Panc1 (cell line): ENCODE measurements at regions not wholly inside any gene's neighbourhood (a gene's known extent, or its start where the extent isn't known, plus 50 kb on each side); places are given as distances from the start of the nearest gene placed in this dataset.

Source experiments
- ATAC-seq: fragments of 200-7000 bp; cut with Tn5 transposase; 2 replicates; pipeline ENCODE4 v1.9.1; 2020; ENCODE audit warnings: mild to moderate bottlenecking, moderate library complexity
- BruUV-seq: library from RNA; stranded (reverse); fragments of 400-500 nt; replicated peaks from 2 replicates; lab custom pipeline; 2021; lab: Mats Ljungman, UMichigan
- CTCF ChIA-PET: fragments of 300-600 bp; sonication (Branson Sonifier 250); formaldehyde crosslinking; loops from one replicate; lab custom pipeline; 2022; ENCODE audit warnings: antibody characterized with exemption; lab: Charles Lee
- POLR2A ChIA-PET: fragments of 300-600 bp; sonication (Branson Sonifier 250); formaldehyde crosslinking; loops from one replicate; lab custom pipeline; 2022; ENCODE audit warnings: antibody characterized with exemption; lab: Charles Lee
- DNase-seq: peaks from one replicate; pipeline ENCODE4 v3.0.0-alpha.2; 2010; ENCODE audit warnings: low read depth, low spot score
- H3K27ac ChIP-seq: 2 replicates; pipeline ENCODE4 v1.5.1; 2011; ENCODE audit warnings: mild to moderate bottlenecking, low read length, inconsistent platforms
- H3K27me3 ChIP-seq: fragments of 200-500 bp; sonication (Bioruptor generic); 2 replicates; pipeline ENCODE4 v1.6.0; 2014; ENCODE audit warnings: low read length, inconsistent platforms; ENCODE audit not compliant: control insufficient read depth, insufficient read depth
- H3K36me3 ChIP-seq: fragments of 200-500 bp; sonication (Bioruptor generic); 2 replicates; pipeline ENCODE4 v1.5.1; 2014; ENCODE audit warnings: inconsistent platforms, mild to moderate bottlenecking, low read length, moderate library complexity; ENCODE audit not compliant: control insufficient read depth, insufficient read depth
- H3K4me1 ChIP-seq: 2 replicates; pipeline ENCODE4 v1.5.1; 2011; ENCODE audit warnings: inconsistent platforms, mild to moderate bottlenecking, low read length, moderate library complexity; ENCODE audit not compliant: control insufficient read depth, insufficient read depth
- H3K4me3 ChIP-seq, 2 experiments: 2 replicates each; pipeline ENCODE4 v1.5.1; 2011 to 2012; ENCODE audit warnings: low read depth in 2 of 2, low read length in 2 of 2, mild to moderate bottlenecking in 2 of 2, inconsistent platforms in 1 of 2, moderate library complexity in 1 of 2
- H3K9me3 ChIP-seq: fragments of 200-500 bp; sonication (Bioruptor generic); 2 replicates; pipeline ENCODE4 v1.5.1; 2014; ENCODE audit warnings: low read depth, mild to moderate bottlenecking, inconsistent platforms, low read length, moderate library complexity; ENCODE audit not compliant: control insufficient read depth, insufficient read depth
- CTCF ChIP-seq: fragments of 450-650 bp; IDR thresholded peaks from 2 replicates; pipeline ENCODE4 v1.5.1; 2017; ENCODE audit warnings: mild to moderate bottlenecking
- POLR2AphosphoS5 ChIP-seq: IDR thresholded peaks from 2 replicates; pipeline ENCODE4 v1.6.1; 2012; ENCODE audit warnings: mild to moderate bottlenecking, low read depth, low read length, moderate library complexity
- REST ChIP-seq, 2 experiments: IDR thresholded peaks; 2 replicates each; pipeline ENCODE4 v1.6.1; 2011 to 2012; ENCODE audit warnings: low read depth in 2 of 2, control low read depth in 1 of 2, low read length in 1 of 2, mild to moderate bottlenecking in 1 of 2, moderate library complexity in 1 of 2; ENCODE audit not compliant: insufficient read depth in 1 of 2
- SIN3A ChIP-seq: IDR thresholded peaks from 2 replicates; pipeline ENCODE4 v1.6.1; 2012; ENCODE audit warnings: low read depth, mild to moderate bottlenecking, low read length, moderate library complexity, borderline replicate concordance; ENCODE audit not compliant: insufficient read depth
- TCF7L2 ChIP-seq: IDR thresholded peaks from 2 replicates; pipeline ENCODE4 v1.6.1; 2011; ENCODE audit warnings: mild to moderate bottlenecking, low read depth, low read length, inconsistent platforms
- in situ Hi-C: cut with HindIII; loops from 2 replicates; pipeline ENCODE4 v1.10.0; 2016; ENCODE audit warnings: low sequenced_read_pairs, low pct_unique_long_range_greater_than_20kb
- intact Hi-C: fragments of 100-400 bp; cut with micrococcal nuclease; formaldehyde crosslinking; loops from one replicate; pipeline ENCODE4 v1.10.0; 2022; ENCODE audit not compliant: unreplicated experiment

GRCh38 chr6:77543601-77544000, 80.3 kb upstream of the HTR1B start:
- ATAC-seq (no peak), DNase-seq (no peak)
- ChIA-PET CTCF (no interaction called here), POLR2A (no interaction called here)
- Histone ChIP-seq H3K9me3 (no peaks in the 10 kb centered on the region), H3K27me3 (no peaks in the 10 kb centered on the region), H3K4me3 (no peak overlapping the region), H3K4me1 (no peaks in the 10 kb centered on the region), H3K36me3 (no peaks in the 10 kb centered on the region), H3K27ac (no peak overlapping the region)
- TF ChIP-seq POLR2AphosphoS5 = no peak
- no peak for TF ChIP-seq CTCF
- TF ChIP-seq TCF7L2 = no peak
- no peak for TF ChIP-seq SIN3A
- TF ChIP-seq REST (IDR thresholded peaks at IDR 0.05; ENCODE audit: insufficient read depth in 1 of 2, low read depth in 2 of 2, low read length in 1 of 2) = no peak
- no TSS peak for BruUV-seq
- in situ Hi-C loops = no loop called here
- intact Hi-C loops = no loop called here

GRCh38 chr6:77548190-77548589, 84.9 kb upstream of the HTR1B start:
- Histone ChIP-seq H3K4me1 (no peaks in the 10 kb centered on the region), H3K4me3 (no peak overlapping the region), H3K27ac (no peak overlapping the region), H3K27me3 (no peaks in the 10 kb centered on the region), H3K9me3 (no peaks in the 10 kb centered on the region), H3K36me3 (no peaks in the 10 kb centered on the region)
- no peak for TF ChIP-seq TCF7L2
- no peak for TF ChIP-seq POLR2AphosphoS5
- TF ChIP-seq REST (IDR thresholded peaks at IDR 0.05; ENCODE audit: insufficient read depth in 1 of 2, low read depth in 2 of 2, low read length in 1 of 2) = no peak
- no peak for TF ChIP-seq SIN3A
- in situ Hi-C loops = no loop called here
- intact Hi-C loops = no loop called here
- DNase-seq (no peak), ATAC-seq (no peak)
- CTCF ChIA-PET = no interaction called here
- BruUV-seq = no TSS peak
- POLR2A ChIA-PET = no interaction called here
